Amniotic epithelial cell (primary cell): ENCODE measurements at regions not wholly inside any gene's neighbourhood (a gene's known extent, or its start where the extent isn't known, plus 50 kb on each side); places are given as distances from the start of the nearest gene placed in this dataset.
"Not testable (repeated sequence)": the region's sequence is repeated elsewhere in the genome, so short reads cannot be mapped to it uniquely, and the experiment has no call there.

Experiments used
- DNase-seq: peaks from one replicate; pipeline ENCODE4 v3.0.0-alpha.2; 2010; ENCODE audit warnings: low read depth

DNA sequence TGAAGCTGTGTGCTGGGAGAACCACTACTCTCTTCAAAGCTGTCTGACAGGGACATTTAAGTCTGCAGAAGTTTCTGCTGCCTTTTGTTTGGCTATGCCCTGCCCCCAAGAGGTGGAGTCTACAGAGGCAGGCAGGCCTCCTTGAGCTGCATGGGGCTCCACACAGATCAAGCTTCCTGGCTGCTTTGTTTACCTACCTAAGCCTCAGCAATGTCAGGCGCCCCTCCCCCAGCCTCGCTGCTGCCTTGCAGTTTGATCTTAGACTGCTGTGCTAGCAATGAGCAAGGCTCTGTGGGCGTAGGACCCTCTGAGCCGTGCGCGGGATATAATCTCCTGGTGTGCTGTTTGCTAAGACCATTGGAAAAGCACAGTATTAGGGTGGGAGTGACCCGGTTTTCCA is 103.3 kb upstream of the SALL1 start:
- not testable (repeated sequence) for DNase-seq

DNA sequence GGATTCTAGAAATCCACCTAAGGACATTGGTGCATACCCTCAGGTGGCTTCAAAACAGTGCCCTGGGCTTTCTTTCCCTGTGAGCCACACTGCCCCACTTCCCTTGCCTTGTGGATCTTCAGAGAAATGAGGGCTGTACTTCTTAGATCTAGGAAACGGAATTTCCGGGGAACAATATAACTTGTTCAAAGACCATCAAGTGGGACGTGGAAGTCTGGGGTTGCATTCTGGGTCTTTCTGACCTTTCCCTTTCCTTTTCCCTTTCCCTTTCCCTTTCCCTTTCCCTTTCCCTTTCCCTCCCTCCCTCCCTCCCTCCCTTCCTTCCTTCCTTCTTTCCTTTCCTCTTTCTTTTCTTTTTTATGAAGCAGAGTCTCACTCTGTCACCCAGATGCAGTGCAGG is 97.1 kb upstream of the SALL1 start:
- no peak for DNase-seq

DNA sequence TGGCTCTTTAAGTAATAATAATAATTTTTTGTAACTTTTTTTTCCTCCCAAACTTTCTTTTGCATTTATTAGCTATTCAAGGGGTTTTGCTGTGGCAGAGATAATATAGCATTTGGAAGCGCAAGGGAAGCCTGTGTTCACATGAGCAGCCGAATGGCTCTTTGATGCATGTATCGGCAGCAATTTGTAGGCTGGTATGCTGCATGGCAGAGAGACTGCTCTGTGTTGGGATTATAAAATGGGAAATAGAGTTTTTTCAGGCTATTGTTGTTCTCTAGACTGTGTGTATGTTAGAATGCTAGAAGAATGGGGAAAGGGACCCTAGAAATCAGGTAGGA is 94.6 kb upstream of the SALL1 start:
- DNase-seq: no peak

DNA sequence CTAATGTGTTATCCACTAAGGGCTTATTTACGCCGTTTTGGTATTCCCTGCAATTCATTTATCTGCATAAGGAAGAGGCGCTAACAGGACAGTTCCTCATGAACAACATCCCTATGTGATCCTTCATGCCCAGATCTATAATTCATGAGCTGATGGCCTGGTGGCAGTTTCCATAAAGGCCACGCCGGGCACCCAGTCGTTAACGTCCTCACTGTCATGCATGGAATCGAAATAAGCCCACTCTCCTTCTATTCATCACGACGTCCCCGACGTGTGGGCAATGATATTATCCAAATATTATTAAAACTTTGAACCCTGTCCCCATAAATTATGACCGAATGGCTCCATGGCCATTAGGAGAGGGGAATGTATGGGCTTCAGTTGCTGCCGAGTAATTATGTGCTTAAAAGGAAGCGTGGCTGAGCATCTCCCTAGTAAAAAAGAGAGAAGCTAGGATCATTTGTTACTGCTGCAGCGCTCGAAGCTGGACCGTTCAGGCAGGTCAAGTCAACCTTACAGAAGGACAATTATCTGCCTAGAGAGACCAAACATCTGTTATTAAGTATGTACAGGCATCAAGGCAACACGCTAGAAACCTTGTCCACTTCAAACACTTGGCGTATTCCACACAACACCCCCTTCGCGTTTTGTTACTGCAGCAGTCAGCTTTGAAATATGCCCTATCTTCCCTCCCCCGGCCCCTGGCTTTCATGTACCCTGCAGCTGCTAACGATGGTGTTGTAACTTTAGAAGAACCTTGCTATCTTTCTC is 94.0 kb upstream of the SALL1 start:
- no peak for DNase-seq

DNA sequence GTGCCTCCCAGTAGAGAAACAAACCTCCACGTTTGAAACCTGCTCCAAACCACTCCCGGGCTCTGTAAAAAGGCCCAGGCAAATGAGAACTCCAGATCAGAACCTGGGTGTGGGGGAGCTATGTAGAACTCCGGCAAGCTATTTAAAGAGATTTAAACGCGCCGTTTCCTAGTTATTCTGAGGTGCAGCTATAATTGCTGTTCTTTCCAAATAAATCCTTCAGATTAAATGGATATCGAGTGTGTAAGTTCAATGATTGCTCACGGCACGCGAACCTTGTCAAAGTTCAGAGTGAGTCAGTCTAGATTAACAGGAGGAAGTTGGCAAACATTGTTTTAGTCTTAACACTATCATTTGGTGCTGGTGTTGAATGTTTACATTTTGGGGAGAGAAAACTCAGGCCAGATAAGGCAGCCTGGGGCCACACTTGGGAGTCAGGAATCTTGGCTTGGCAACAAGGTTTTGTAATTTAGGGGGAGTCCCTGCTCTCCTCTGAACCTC is 92.9 kb upstream of the SALL1 start:
- DNase-seq: peak; percentile 2

DNA sequence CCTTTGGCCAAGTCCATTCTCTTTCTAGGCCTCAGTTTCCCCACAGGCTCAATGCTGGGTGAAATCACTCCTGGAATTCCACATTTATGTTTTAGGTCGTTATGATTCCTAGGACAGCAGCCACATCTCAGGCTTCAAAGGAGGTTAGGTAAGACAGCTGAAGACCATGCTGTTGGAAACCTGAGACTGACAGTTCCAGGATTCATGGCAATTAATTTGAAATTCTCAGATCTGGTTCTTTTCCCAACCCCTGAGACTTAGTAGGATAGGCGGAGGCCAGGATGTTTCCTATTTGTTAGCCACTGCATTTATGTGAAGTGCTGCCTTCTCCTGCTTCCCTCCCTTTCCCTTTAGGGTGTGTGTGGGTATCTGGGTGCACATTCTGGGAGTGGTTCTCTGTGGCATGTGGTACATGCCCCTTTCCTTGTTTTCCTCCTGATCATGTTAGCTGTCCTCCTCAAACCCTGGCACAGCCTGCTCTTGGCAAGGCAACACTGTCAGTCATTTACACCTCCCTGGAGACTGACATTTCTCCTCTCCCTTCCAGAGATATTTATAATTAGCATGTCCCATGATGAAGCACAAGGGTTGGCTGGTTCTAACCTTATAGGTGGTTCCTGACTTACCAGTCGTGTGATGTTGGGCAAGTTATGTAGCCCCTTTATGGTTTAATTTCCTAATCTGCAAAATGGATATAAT is 91.4 kb upstream of the SALL1 start:
- no peak for DNase-seq

DNA sequence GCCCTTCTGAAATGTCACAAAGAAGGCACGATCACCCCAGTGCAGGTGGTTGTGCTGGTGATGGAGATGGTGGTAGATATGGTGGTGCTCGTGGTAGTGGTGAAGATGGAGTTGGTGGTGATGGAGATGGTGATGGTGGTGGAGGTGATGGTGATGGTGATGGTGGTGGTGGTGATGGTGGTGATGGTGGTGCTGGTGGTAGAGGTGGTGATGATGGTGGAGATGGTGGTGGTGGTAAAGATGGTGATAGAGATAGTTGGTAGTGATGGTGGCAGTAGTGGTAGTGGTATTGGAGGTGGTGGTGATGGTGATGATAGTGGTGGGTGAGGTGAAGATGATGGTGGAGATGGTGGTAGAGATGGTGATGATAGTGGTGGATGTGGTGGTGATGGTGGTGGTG is 88.1 kb upstream of the SALL1 start:
- DNase-seq: no peak

DNA sequence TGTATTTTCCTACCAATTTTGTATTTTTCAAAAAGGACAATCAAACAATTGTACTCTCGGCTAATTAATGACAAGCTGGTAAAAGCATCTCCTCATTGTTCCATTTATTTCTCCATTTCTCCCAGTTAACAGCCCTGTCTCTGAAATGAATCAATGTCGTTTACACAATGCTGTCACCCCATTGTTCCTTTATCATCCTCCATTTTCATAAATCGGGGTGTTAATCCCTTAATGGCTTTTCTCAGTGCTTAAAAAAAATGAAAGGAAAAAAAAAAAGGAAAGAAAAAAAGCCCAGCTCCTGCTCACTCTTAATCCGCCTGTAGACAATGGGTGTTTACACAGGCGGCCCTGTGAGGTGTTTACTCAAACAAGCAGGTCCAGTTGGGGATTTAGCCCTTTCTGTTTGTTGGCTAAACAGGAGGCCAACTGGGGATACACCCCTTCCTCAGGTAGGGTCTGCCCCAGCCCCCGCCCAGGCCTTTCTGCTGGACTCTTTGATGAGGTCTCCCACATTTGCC is 86.8 kb upstream of the SALL1 start:
- no peak for DNase-seq

DNA sequence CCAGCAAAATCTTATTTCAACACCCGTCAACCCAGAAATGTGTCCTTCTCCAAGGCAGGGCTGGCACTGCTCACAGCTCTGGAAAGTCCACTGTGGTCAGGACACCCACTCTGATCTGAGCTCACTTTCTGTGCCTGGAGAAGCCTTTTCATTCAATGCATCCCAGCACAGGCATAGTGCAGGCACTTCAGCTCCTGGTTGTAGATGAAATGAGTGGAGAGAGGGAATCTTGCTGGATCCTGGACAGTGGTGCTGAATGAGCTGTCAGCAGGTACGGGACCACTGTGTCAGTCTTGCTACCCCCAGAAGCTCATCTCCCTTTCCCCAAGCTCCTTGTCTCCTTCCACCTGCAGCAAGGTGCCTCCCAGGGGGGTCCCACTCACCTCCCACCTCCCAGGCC is 86.1 kb upstream of the SALL1 start:
- DNase-seq: no peak

DNA sequence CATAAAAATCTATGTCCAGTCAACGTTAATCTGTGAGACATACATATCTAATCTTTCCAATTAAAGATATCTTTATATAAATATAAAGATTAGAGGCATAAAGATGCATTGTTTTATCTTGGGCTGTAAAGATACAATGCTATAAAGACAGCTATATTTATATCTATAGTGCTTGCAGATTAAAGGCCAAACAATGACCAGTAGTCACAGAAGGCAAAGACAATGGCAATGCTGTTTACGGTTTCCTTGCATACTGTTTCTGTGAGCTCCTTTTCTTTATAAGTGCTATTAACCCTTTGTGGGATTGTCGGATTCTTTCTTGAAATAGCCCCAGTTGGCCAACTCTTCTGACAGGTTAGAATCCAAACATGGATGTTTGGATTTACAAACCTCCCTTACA is 85.5 kb upstream of the SALL1 start:
- DNase-seq: no peak

DNA sequence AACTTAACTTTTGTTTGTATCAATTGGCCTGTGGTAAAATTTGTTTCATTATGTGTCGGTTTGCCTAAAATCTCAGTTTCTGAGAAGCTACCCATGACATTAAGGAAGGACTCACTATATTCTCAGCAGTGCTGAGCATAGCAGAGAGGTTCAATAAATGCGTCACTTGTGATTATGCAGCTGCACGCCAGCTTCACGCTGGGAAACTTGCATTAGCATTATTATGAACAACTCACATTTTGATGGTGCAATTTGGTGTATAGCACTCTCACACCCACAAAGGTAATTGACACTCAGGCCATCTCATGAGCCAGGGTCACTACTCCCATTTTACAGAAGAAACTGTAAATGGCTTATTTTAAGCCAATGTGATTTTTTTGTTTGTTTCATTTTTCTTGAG is 80.6 kb upstream of the SALL1 start:
- no peak for DNase-seq

DNA sequence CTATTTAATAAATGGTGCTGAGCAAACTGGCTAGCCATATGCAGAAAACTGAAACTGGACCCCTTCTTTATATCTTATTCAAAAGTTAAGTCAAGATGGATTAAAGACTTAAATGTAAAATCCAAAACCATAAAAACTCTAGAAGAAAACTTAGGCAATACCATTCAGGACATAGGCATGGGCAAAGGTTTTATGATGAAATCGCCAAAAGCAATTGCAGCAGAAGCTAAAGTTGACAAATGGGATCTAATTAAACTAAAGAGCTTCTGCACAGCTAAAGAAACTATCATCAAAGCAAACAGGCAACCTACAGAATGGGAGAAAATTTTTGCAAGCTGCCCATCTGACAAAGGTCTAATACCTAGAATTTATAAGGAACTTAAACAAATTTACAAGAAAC is 79.0 kb upstream of the SALL1 start:
- not testable (repeated sequence) for DNase-seq

DNA sequence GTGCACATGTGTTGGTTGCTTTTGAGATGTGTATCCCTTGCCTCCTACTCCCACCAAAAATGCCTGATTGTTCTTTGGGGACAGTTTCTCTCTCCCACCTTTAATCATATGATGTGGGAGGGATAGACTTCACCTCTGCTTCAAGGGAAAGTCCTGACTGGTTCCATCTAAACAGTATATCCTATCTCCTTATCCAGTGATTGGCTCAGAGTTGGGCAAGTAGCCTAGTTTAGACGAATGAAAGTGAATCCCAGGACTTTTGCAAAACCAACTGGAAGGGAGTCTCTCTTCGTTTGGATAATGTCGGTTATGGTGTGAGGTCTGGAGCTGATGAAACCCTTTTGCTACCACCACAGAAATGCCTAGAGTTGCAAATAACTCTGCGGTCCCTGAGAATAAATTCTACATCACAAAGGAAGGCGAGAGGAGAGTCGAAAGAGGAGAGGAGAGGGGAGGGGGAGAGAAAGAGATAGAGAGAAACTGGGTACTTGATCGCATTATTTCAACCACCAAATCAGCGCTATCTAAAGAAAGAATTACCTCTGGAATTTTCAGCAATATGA is 77.1 kb upstream of the SALL1 start:
- DNase-seq: no peak

DNA sequence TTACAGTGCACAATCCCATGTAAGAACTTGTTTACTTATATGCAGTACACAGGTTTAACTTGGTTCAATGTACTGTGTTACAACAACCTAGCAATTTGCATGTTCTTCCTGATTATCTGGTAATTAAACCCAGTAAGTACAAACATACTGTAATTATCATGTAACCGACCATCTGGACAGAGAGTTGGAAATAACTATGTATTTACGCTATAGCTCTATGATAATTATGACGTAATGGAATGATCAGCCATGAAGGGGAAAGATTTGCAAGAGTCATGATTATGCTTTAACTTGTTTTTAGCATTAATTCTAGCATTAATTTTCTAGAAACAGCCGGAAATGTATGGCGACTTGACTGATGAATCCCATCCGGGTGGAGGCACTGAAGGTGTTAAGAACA is 74.8 kb upstream of the SALL1 start:
- no peak for DNase-seq

DNA sequence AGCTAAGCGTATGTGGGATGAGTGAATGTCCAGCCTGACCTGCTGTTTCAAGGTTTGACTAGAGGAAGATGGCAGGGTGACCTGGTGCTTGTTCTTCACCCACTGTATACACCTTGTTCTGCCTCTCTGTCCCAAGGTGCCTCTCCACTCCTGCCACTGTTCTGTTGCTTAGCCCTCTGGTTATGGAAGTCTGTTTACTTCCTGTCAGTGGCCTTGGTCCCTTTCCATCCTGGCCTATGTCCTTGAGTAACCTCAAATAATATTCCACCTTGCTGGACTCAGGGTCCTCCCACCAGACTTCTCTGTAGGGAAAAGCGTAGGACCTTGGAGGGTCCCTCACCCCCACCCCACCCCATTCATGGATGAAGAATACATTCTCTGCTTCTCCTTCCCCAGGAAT is 73.2 kb upstream of the SALL1 start:
- DNase-seq: no peak

DNA sequence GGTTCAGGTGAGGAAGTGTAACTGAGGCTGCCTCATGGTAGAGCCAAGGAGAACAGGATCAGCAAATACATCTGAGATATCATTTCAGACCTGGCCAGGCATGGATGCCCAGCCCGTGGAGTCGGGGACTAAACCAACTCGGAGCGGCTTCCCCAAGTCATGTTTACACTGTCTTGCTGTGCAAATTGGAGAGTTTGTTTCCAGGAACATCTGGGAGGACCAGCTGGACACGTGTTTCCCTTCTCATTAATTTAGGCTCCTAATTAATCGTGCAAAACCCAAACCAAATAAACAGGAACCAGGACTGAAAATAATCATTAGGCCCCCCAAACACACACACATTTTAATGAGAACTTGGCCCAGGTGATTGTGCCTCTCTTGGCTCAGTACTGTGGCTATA is 70.9 kb upstream of the SALL1 start:
- no peak for DNase-seq

DNA sequence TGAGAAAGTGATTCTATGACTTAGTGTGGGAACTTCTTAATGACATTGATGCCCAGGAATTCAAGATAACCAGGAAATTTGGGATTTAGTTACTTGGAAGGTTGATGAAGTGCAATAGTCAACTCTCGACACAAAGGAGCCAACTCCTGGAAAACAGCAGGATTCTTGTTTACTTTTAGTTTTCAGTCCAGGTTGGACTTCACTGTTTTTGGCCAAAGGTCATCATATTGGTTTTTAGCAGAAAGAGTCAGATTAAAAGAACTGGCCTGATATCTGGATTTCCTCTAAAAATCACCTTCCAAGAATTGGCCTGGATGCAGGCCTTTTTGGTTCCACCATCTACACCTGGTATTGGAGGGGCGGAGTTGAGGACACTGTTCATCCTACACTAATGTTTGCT is 60.1 kb upstream of the SALL1 start:
- DNase-seq: no peak

DNA sequence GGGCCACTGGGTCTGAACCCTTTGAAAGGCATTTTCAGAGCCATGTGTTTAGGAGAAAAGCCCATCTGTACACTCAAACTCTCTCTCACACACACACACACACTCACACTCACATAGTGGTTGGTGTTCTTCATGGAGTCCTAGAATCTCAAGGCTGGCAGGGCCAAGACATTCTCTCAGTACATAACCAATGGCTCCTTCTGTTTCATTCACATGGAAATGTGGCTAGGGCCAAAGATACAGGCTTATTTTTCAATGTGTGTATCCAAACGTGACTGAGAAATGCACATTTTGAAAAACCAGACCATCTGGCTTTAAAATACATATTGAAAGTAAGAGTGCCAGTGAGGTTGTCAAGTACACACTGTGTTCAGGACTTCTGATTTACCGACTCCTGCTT is 59.0 kb upstream of the SALL1 start:
- DNase-seq: no peak

DNA sequence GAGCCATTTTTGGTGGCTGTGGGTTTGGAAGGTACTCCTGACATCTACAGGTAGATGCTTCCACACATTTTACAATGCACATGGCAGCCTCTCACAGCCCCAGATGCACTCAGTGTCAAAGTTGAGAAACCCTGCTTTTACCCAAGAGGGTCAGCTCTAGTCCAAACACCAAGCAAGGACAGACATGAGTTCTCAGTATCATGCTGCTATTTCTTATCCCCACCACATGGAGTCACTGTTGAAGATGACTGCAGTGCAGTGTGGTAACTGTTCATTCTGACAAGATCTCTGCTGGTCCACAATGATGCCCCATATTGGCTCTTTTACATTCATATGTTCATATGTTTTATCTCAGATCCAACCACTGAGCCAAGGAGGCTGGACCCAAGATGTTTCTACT is 50.5 kb upstream of the SALL1 start:
- peak; percentile 1 for DNase-seq
